HL-60 (cell line): ENCODE measurements at regions not wholly inside any gene's neighbourhood (a gene's known extent, or its start where the extent isn't known, plus 50 kb on each side); places are given as distances from the start of the nearest gene placed in this dataset.

Experiments used
- GABPA ChIP-seq: IDR thresholded peaks from 2 replicates; pipeline ENCODE4 v1.6.1; 2012; ENCODE audit warnings: low read depth
- TF ChIP-seq, protein P1 (sequence below): IDR thresholded peaks from one replicate; pipeline ENCODE4 v1.5.1; 2011; ENCODE audit warnings: low read length, control low read depth, inconsistent platforms; ENCODE audit not compliant: insufficient read depth

DNA sequence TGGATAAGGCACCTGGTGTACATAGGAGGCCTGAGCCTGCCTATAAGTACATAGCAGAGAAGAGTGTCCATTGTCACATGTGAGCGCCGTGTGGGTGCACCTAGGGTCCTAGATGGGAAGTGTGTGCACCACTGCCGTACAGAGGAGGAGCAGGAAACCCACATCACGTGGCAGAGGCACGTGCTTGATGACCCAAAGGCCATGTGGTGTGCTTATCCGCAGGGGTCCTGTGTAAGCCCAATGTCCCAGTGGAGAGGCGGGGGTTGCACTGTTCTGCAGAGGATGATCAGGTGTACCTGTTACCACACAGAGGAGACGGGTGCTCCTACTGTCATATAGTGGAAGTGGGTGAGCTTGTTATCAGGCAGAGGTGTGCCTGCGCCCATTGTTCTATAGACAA is 354.1 kb upstream of the IRX2 start:
- no peak for TF ChIP-seq GABPA
- TF ChIP-seq, protein P1, sequence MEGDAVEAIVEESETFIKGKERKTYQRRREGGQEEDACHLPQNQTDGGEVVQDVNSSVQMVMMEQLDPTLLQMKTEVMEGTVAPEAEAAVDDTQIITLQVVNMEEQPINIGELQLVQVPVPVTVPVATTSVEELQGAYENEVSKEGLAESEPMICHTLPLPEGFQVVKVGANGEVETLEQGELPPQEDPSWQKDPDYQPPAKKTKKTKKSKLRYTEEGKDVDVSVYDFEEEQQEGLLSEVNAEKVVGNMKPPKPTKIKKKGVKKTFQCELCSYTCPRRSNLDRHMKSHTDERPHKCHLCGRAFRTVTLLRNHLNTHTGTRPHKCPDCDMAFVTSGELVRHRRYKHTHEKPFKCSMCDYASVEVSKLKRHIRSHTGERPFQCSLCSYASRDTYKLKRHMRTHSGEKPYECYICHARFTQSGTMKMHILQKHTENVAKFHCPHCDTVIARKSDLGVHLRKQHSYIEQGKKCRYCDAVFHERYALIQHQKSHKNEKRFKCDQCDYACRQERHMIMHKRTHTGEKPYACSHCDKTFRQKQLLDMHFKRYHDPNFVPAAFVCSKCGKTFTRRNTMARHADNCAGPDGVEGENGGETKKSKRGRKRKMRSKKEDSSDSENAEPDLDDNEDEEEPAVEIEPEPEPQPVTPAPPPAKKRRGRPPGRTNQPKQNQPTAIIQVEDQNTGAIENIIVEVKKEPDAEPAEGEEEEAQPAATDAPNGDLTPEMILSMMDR = no peak
